OCI-LY7 (cell line): ENCODE measurements at regions not wholly inside any gene's neighbourhood (a gene's known extent, or its start where the extent isn't known, plus 50 kb on each side); places are given as distances from the start of the nearest gene placed in this dataset.

ENCODE experiments used
- BruUV-seq: library from RNA; stranded (reverse); fragments of 400-500 nt; replicated peaks from 2 replicates; lab custom pipeline; 2021; lab: Mats Ljungman, UMichigan
- CTCF ChIA-PET: fragments of 300-600 bp; sonication (Branson Sonifier 250); formaldehyde crosslinking; loops from one replicate; lab custom pipeline; 2022; ENCODE audit warnings: antibody characterized with exemption; ENCODE audit not compliant: unreplicated experiment; lab: Charles Lee
- POLR2A ChIA-PET: fragments of 300-600 bp; sonication (Branson Sonifier 250); formaldehyde crosslinking; loops from one replicate; lab custom pipeline; 2022; ENCODE audit warnings: antibody characterized with exemption; lab: Charles Lee
- DNase-seq: peaks from one replicate; pipeline ENCODE4 v3.0.0-alpha.2; 2015; ENCODE audit warnings: low spot score
- H2AFZ ChIP-seq: fragments of 200-600 bp; sonication (generic), shearing (Covaris generic); 2 replicates; pipeline ENCODE4 v1.6.1; 2014; ENCODE audit warnings: mild to moderate bottlenecking, antibody characterized with exemption, low read length, moderate library complexity
- H3K27ac ChIP-seq: fragments of 200-600 bp; sonication (generic); 2 replicates; pipeline ENCODE4 v1.5.1; 2014; ENCODE audit warnings: mixed run types, low read depth, mild to moderate bottlenecking, moderate library complexity, low read length, inconsistent platforms; ENCODE audit not compliant: poor library complexity, severe bottlenecking
- H3K36me3 ChIP-seq: fragments of 200-600 bp; sonication (generic); 2 replicates; pipeline ENCODE4 v1.6.1; 2014; ENCODE audit warnings: mild to moderate bottlenecking, antibody characterized with exemption, low read length, moderate library complexity, mixed read lengths; ENCODE audit not compliant: insufficient read depth
- H3K4me1 ChIP-seq: fragments of 200-600 bp; sonication (generic); 2 replicates; pipeline ENCODE4 v1.5.1; 2014; ENCODE audit warnings: mild to moderate bottlenecking, low read length; ENCODE audit not compliant: insufficient read depth, poor library complexity, severe bottlenecking
- H3K4me2 ChIP-seq: fragments of 200-600 bp; sonication (generic); 2 replicates; pipeline ENCODE4 v1.6.1; 2014; ENCODE audit warnings: mild to moderate bottlenecking, low read length
- H3K4me3 ChIP-seq: fragments of 200-600 bp; sonication (generic); 2 replicates; pipeline ENCODE4 v1.5.1; 2014; ENCODE audit warnings: mild to moderate bottlenecking, low read depth, low read length; ENCODE audit not compliant: poor library complexity, severe bottlenecking
- H3K79me2 ChIP-seq: fragments of 200-600 bp; sonication (generic); 2 replicates; pipeline ENCODE4 v1.6.1; 2016; ENCODE audit warnings: low read depth, mild to moderate bottlenecking, low read length, moderate library complexity, mixed read lengths; ENCODE audit not compliant: insufficient read depth
- H3K9me2 ChIP-seq: fragments of 200-600 bp; sonication (generic); 2 replicates; pipeline ENCODE4 v1.6.1; 2016; ENCODE audit warnings: mild to moderate bottlenecking, low read length, mixed read lengths; ENCODE audit not compliant: insufficient read depth
- H3K9me3 ChIP-seq: fragments of 200-600 bp; sonication (generic); 2 replicates; pipeline ENCODE4 v1.6.1; 2014; ENCODE audit warnings: mild to moderate bottlenecking, mixed run types, low read length, mixed read lengths
- H4K20me1 ChIP-seq: fragments of 200-600 bp; sonication (generic); 2 replicates; pipeline ENCODE4 v1.6.1; 2014; ENCODE audit warnings: mild to moderate bottlenecking, antibody characterized with exemption, low read length, moderate library complexity, mixed read lengths; ENCODE audit not compliant: insufficient read depth
- EZH2phosphoT487 ChIP-seq: fragments of 200-600 bp; sonication (generic); IDR thresholded peaks from 2 replicates; pipeline ENCODE4 v1.6.1; 2018; ENCODE audit warnings: low read depth, borderline replicate concordance, mild to moderate bottlenecking, mixed run types, antibody characterized with exemption, low read length, moderate library complexity, mixed read lengths
- intact Hi-C: fragments of 100-400 bp; cut with micrococcal nuclease; formaldehyde crosslinking; loops from one replicate; pipeline ENCODE4 v1.10.0; 2022; ENCODE audit not compliant: unreplicated experiment
- TF ChIP-seq, protein P1 (sequence below): fragments of 200-600 bp; sonication (generic); conservative IDR thresholded peaks from 2 replicates; pipeline ENCODE4 v1.5.1; 2014; ENCODE audit warnings: mild to moderate bottlenecking, antibody characterized with exemption, low read length, moderate library complexity, mixed read lengths

- no peaks in the 10 kb centered on the region for H4K20me1 ChIP-seq
- H3K9me2 ChIP-seq = no peaks in the 10 kb centered on the region
- no peaks in the 10 kb centered on the region; the same call in 1 of the 2 replicates for H3K36me3 ChIP-seq
- H3K4me1 ChIP-seq = peaks cover 27% of the 10 kb centered on the region
- H2AFZ ChIP-seq = peak overlapping the region; percentile 93
- H3K9me3 ChIP-seq = peaks cover 11% of the 10 kb centered on the region
- CTCF ChIA-PET = interaction anchor here (0.7 kb wide), 1 partner anchor 13 kb away, joined by 3 read pairs; no protein-coding TSS in a partner anchor
- BruUV-seq = no TSS peak
- peak overlapping the region; percentile 27 for H3K27ac ChIP-seq
- H3K4me2 ChIP-seq = peak overlapping the region; percentile 54
- TF ChIP-seq, protein P1, sequence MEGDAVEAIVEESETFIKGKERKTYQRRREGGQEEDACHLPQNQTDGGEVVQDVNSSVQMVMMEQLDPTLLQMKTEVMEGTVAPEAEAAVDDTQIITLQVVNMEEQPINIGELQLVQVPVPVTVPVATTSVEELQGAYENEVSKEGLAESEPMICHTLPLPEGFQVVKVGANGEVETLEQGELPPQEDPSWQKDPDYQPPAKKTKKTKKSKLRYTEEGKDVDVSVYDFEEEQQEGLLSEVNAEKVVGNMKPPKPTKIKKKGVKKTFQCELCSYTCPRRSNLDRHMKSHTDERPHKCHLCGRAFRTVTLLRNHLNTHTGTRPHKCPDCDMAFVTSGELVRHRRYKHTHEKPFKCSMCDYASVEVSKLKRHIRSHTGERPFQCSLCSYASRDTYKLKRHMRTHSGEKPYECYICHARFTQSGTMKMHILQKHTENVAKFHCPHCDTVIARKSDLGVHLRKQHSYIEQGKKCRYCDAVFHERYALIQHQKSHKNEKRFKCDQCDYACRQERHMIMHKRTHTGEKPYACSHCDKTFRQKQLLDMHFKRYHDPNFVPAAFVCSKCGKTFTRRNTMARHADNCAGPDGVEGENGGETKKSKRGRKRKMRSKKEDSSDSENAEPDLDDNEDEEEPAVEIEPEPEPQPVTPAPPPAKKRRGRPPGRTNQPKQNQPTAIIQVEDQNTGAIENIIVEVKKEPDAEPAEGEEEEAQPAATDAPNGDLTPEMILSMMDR = no peak
- no peak for TF ChIP-seq EZH2phosphoT487
- no peaks in the 10 kb centered on the region for H3K79me2 ChIP-seq
- H3K4me3 ChIP-seq = peak overlapping the region; percentile 13
- intact Hi-C loops = no loop called here
- POLR2A ChIA-PET = interaction anchor here (0.7 to 1.5 kb wide), 4 partner anchors 13 to 175 kb away, joined by 3 to 5 read pairs (median 4); no protein-coding TSS in a partner anchor
- peak; percentile 24 for DNase-seq
These were observed 80.7 kb downstream of the CHST2 start for GRCh38 chr3:143200001-143200924.

GRCh38 chr3:143201045-143201444 is 81.5 kb downstream of the CHST2 start:
- H3K27ac ChIP-seq = peak overlapping the region; percentile 27
- H2AFZ ChIP-seq = peak overlapping the region; percentile 93
- peak; percentile 52 for DNase-seq
- intact Hi-C loops = no loop called here
- peaks cover 33% of the 10 kb centered on the region for H3K4me1 ChIP-seq
- H3K4me3 ChIP-seq = peak overlapping the region; percentile 13
- ChIA-PET CTCF (no interaction called here), POLR2A (interaction anchor here (0.7 to 1.5 kb wide), 4 partner anchors 16 to 482 kb away, joined by 3 to 5 read pairs (median 4); no protein-coding TSS in a partner anchor)
- peak overlapping the region; percentile 54 for H3K4me2 ChIP-seq
- no peaks in the 10 kb centered on the region for H4K20me1 ChIP-seq
- no TSS peak for BruUV-seq
- no peaks in the 10 kb centered on the region; the same call in 1 of the 2 replicates for H3K36me3 ChIP-seq
- H3K9me2 ChIP-seq = no peaks in the 10 kb centered on the region
- H3K9me3 ChIP-seq = peaks cover 19% of the 10 kb centered on the region
- TF ChIP-seq, protein P1 = no peak
- no peak for TF ChIP-seq EZH2phosphoT487
- H3K79me2 ChIP-seq = no peaks in the 10 kb centered on the region
